Activated CD4-positive, alpha-beta T cell treated with anti-CD3 and anti-CD28 coated beads, Interleukin-2, amount 10 ng/mL, durations not matched to agents 24 days and 14 days (primary cell): ENCODE measurements at regions not wholly inside any gene's neighbourhood (a gene's known extent, or its start where the extent isn't known, plus 50 kb on each side); places are given as distances from the start of the nearest gene placed in this dataset.

Experiments
- DNase-seq: peaks from one replicate; pipeline ENCODE4 v3.0.0; 2022
- H3K27ac Mint-ChIP-seq: one replicate; pipeline ENCODE4 v1.8.0; 2022; ENCODE audit warnings: mild to moderate bottlenecking, mixed read lengths
- H3K27me3 Mint-ChIP-seq: one replicate; pipeline ENCODE4 v1.8.0; 2022; ENCODE audit warnings: mixed read lengths
- H3K36me3 Mint-ChIP-seq: one replicate; pipeline ENCODE4 v1.8.0; 2022; ENCODE audit warnings: low read depth, mild to moderate bottlenecking, mixed read lengths
- H3K4me1 Mint-ChIP-seq: one replicate; pipeline ENCODE4 v1.8.0; 2021; ENCODE audit warnings: mixed read lengths
- H3K4me3 Mint-ChIP-seq: one replicate; pipeline ENCODE4 v1.8.0; 2022; ENCODE audit warnings: mild to moderate bottlenecking, moderate library complexity, mixed read lengths
- H3K9me3 Mint-ChIP-seq: one replicate; pipeline ENCODE4 v1.8.0; 2021; ENCODE audit warnings: mixed read lengths
- intact Hi-C: fragments of 100-400 bp; cut with micrococcal nuclease; formaldehyde crosslinking; loops from one replicate; pipeline ENCODE4 v1.15.1; 2023

DNA sequence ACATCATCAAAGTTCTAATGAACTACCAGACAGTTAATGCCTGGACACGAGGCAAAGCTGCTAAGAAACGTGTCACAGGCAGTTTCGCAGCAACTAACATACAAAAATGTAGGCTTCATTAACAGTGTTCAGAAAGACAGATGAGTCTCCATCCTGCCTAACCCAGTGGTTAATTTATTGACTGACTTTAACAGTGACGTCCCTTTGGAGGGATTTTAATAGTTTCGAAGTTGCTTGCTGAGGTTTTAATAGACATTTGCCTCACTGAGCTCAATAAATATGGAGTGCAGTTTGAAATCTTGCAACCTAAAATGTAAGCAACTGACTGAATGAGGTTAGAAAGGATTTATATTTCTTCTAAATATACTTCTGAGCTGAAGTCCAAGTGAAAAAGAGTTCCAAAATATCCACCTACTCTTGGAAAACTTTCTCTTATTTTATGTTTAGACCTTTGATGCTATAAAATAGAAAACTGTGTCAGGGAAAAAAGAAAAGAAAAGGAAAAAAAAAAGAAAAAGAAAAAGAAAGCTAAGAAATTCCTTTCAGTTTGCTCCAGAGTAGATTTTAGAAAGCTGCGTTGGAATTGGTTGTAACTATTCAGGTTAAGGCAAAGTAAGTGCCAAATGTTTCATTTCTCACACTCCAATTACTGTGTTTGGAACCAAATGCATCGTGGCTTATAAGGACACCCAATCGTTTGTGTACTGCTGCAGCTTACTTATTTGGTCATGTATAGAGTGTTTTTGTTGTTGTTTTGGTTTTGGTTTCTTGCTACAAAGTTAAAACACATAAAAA, 2016.6 kb downstream of the MAT2B start:
- Mint-ChIP-seq H3K36me3 (no peaks in the 10 kb centered on the region), H3K9me3 (no peaks in the 10 kb centered on the region), H3K27me3 (no peaks in the 10 kb centered on the region), H3K27ac (no peak overlapping the region), H3K4me1 (no peaks in the 10 kb centered on the region), H3K4me3 (no peak overlapping the region)
- intact Hi-C loops, result no loop called here
- no peak for DNase-seq

- intact Hi-C loops, result no loop called here
- DNase-seq, result no peak
- H3K4me1 Mint-ChIP-seq, result no peaks in the 10 kb centered on the region
Observed at GRCh38 chr5:165525271-165525670, 2019.9 kb downstream of the MAT2B start.

GRCh38 chr5:165526357-165526756, 2020.9 kb downstream of the MAT2B start:
- intact Hi-C loops, result no loop called here
- Mint-ChIP-seq H3K9me3 (peaks cover 6% of the 10 kb centered on the region), H3K27ac (no peak overlapping the region), H3K27me3 (no peaks in the 10 kb centered on the region), H3K36me3 (no peaks in the 10 kb centered on the region), H3K4me1 (no peaks in the 10 kb centered on the region), H3K4me3 (no peak overlapping the region)
- no peak for DNase-seq

More at GRCh38 chr5:165525271-165525670, 2019.9 kb downstream of the MAT2B start:
- Mint-ChIP-seq H3K36me3 (no peaks in the 10 kb centered on the region), H3K4me3 (no peak overlapping the region), H3K27ac (no peak overlapping the region), H3K27me3 (no peaks in the 10 kb centered on the region), H3K9me3 (peaks cover 6% of the 10 kb centered on the region)

GRCh38 chr5:165527577-165527976, 2022.2 kb downstream of the MAT2B start:
- Mint-ChIP-seq H3K4me1 (no peaks in the 10 kb centered on the region), H3K27me3 (no peaks in the 10 kb centered on the region), H3K9me3 (peaks cover 6% of the 10 kb centered on the region), H3K36me3 (no peaks in the 10 kb centered on the region), H3K27ac (no peak overlapping the region), H3K4me3 (no peak overlapping the region)
- DNase-seq, result no peak
- intact Hi-C loops, result no loop called here

GRCh38 chr5:165538065-165538464, 2032.6 kb downstream of the MAT2B start:
- no peak overlapping the region for H3K4me3 Mint-ChIP-seq

DNA sequence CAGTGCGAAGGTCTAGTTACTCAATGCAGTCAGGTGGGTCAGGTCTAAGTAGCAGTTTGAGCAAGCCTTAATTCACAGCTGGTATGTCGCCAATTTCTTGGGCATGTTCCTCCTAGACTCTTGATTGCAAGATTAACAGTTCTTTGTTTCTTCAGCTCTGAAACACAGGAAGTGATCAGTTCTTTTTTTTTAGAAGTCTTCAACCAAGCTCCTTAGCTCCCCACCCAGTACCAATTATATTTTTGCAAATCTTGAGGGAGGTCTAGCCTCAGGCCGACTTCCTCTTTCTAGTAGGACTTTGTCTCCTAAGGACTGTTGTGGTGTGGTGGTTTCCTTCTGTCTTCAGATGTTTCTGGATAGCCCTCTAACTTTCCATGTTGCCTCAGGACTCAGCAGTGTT, 2054.2 kb downstream of the MAT2B start:
- Mint-ChIP-seq H3K9me3 (no peaks in the 10 kb centered on the region), H3K4me1 (no peaks in the 10 kb centered on the region), H3K36me3 (no peaks in the 10 kb centered on the region), H3K27ac (no peak overlapping the region), H3K27me3 (no peaks in the 10 kb centered on the region), H3K4me3 (no peak overlapping the region)
- DNase-seq, result no peak
- intact Hi-C loops, result no loop called here

More at GRCh38 chr5:165538065-165538464, 2032.6 kb downstream of the MAT2B start:
- H3K36me3 Mint-ChIP-seq, result no peaks in the 10 kb centered on the region
- no peaks in the 10 kb centered on the region for H3K9me3 Mint-ChIP-seq
- H3K4me1 Mint-ChIP-seq, result no peaks in the 10 kb centered on the region
- no peaks in the 10 kb centered on the region for H3K27me3 Mint-ChIP-seq
- no peak overlapping the region for H3K27ac Mint-ChIP-seq
- no peak for DNase-seq
- intact Hi-C loops, result no loop called here

- no peaks in the 10 kb centered on the region for H3K27me3 Mint-ChIP-seq
- no peak overlapping the region for H3K4me3 Mint-ChIP-seq
- no peak overlapping the region for H3K27ac Mint-ChIP-seq
- no peaks in the 10 kb centered on the region for H3K36me3 Mint-ChIP-seq
- H3K4me1 Mint-ChIP-seq, result no peaks in the 10 kb centered on the region
- DNase-seq, result no peak
- no peaks in the 10 kb centered on the region for H3K9me3 Mint-ChIP-seq
- intact Hi-C loops, result no loop called here
Observed at GRCh38 chr5:165560648-165561047, 2055.2 kb downstream of the MAT2B start.

- H3K4me3 Mint-ChIP-seq, result no peak overlapping the region
- H3K27ac Mint-ChIP-seq, result no peak overlapping the region
- H3K27me3 Mint-ChIP-seq, result no peaks in the 10 kb centered on the region
- no peaks in the 10 kb centered on the region for H3K36me3 Mint-ChIP-seq
- H3K9me3 Mint-ChIP-seq, result peaks cover 5% of the 10 kb centered on the region
- intact Hi-C loops, result no loop called here
- H3K4me1 Mint-ChIP-seq, result no peaks in the 10 kb centered on the region
- DNase-seq, result no peak
Observed at GRCh38 chr5:165565911-165566310, 2060.5 kb downstream of the MAT2B start.

- no peak for DNase-seq
- Mint-ChIP-seq H3K36me3 (no peaks in the 10 kb centered on the region), H3K27ac (no peak overlapping the region), H3K27me3 (no peaks in the 10 kb centered on the region), H3K4me3 (no peak overlapping the region), H3K9me3 (peaks cover 9% of the 10 kb centered on the region), H3K4me1 (no peaks in the 10 kb centered on the region)
- intact Hi-C loops, result no loop called here
Observed at GRCh38 chr5:165569551-165569950, 2064.1 kb downstream of the MAT2B start.

DNA sequence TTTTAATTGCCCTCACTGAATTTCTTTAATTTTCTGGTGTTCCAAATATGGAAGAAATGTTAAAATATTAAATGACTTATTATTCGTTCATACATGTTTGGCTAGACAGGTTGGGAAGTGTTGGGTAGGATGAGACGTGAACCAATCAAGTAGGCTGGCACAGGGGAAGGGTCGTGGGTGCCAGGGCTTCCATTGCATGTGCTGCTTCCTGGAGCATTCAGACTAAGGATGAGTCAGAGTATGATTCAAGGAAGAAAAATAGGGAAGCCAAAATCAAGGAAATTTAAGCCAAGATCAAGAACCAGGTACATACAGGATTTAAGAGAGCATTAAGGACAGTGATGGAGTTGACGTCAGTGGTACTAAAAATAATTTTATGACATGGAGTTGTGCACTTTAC, 2068.0 kb downstream of the MAT2B start:
- Mint-ChIP-seq H3K9me3 (peaks cover 9% of the 10 kb centered on the region), H3K36me3 (no peaks in the 10 kb centered on the region), H3K27ac (no peak overlapping the region), H3K4me3 (no peak overlapping the region), H3K27me3 (no peaks in the 10 kb centered on the region), H3K4me1 (no peaks in the 10 kb centered on the region)
- intact Hi-C loops, result no loop called here
- DNase-seq, result no peak

- Mint-ChIP-seq H3K4me1 (no peaks in the 10 kb centered on the region), H3K9me3 (peaks cover 9% of the 10 kb centered on the region), H3K4me3 (no peak overlapping the region), H3K36me3 (no peaks in the 10 kb centered on the region), H3K27ac (no peak overlapping the region), H3K27me3 (no peaks in the 10 kb centered on the region)
- intact Hi-C loops, result no loop called here
- no peak for DNase-seq
Observed at GRCh38 chr5:165574100-165574499, 2068.7 kb downstream of the MAT2B start.

DNA sequence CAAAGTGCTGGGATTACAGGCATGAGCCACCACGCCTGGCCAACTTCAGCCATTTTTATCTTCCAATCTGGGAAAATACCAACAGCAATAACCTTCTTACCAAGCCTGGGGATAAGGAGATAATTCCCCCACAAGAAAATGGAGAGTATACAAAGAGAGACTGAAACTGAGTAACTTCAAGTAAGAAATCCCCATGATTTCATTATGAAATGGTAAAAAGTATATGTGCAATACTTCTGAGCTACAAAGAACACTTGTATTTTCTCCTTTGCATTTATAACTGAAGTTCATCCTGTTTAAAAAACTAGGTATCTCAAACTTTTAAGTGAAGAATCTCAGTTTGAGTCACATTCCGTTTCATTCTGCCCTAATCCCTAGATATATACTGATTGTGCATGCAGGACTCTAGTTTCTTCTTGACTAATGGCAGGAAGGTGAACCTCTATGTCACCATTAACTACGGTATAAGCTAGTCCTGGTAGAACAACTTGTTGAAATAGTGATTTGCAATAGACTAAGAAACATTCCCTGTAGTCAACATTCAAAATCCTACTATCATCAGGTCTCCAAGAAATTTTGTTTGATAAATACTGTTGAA, 2071.4 kb downstream of the MAT2B start:
- no peaks in the 10 kb centered on the region for H3K9me3 Mint-ChIP-seq
- no peaks in the 10 kb centered on the region for H3K36me3 Mint-ChIP-seq
- no peak overlapping the region for H3K4me3 Mint-ChIP-seq
- no peaks in the 10 kb centered on the region for H3K4me1 Mint-ChIP-seq
- no peak overlapping the region for H3K27ac Mint-ChIP-seq
- H3K27me3 Mint-ChIP-seq, result no peaks in the 10 kb centered on the region
- DNase-seq, result no peak
- intact Hi-C loops, result no loop called here

DNA sequence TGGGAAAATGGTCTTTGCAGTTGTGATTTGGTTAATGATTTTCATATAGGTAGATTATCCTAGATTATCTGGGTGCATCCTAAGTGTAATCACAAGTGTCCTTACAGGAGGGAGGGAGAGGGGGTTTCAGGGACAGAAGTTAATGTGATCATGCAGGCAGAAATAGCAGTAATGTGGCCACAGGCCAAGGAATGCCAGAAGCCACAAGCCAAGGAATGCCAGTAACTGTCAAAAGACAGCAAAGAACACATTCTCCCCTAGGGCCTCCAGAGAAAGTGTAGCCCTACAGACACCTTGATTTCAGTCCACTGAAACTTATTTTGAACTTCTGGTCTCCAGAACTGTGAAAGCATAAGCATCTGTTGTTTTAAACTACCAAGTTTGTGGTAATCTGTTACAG, 2074.5 kb downstream of the MAT2B start:
- no peak overlapping the region for H3K4me3 Mint-ChIP-seq
- intact Hi-C loops, result no loop called here
- no peaks in the 10 kb centered on the region for H3K4me1 Mint-ChIP-seq
- no peaks in the 10 kb centered on the region for H3K36me3 Mint-ChIP-seq
- no peak overlapping the region for H3K27ac Mint-ChIP-seq
- no peak for DNase-seq
- no peaks in the 10 kb centered on the region for H3K9me3 Mint-ChIP-seq
- H3K27me3 Mint-ChIP-seq, result no peaks in the 10 kb centered on the region

DNA sequence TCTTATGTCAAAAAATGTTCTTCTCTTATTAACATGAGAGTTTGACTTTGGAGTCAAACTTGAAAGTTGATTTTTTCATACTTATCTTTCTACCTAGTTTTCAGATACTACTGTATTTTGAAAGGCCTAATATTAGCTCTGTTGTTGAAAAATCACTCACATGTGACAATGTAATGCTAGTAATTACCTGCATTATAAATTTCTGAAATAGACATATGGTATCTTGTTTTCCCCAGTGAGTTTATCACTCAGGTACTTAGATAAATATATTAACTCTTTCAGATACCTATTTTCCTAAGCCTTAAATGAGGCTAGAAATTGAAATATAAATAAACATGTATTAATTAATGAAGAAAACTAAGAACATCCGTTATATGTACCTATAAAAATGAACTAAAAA, 2089.3 kb downstream of the MAT2B start:
- no peak for DNase-seq

DNA sequence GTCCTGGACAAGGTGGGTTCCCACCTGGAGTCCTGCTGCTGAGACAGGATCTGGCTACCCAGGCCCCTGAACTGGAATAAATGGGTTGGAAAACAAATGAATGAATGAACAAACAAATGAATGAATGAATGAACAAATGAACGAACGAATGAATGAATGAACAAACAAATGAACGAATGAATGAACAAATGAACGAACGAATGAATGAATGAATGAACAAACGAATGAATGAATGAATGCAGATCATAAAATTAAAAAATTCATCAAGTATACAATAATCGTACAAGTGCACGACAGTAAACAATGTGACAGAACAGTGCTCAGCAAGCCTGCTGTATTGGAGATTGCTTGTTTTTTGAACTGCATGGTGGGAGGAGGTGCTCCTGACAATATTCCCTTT, 2097.1 kb downstream of the MAT2B start:
- no peaks in the 10 kb centered on the region for H3K4me1 Mint-ChIP-seq
- DNase-seq, result no peak
- no peak overlapping the region for H3K27ac Mint-ChIP-seq
- no peak overlapping the region for H3K4me3 Mint-ChIP-seq
- no peaks in the 10 kb centered on the region for H3K36me3 Mint-ChIP-seq
- H3K9me3 Mint-ChIP-seq, result no peaks in the 10 kb centered on the region
- intact Hi-C loops, result no loop called here
- no peaks in the 10 kb centered on the region for H3K27me3 Mint-ChIP-seq

More for the DNA sequence above, 2089.3 kb downstream of the MAT2B start:
- no peaks in the 10 kb centered on the region for H3K4me1 Mint-ChIP-seq
- no peak overlapping the region for H3K4me3 Mint-ChIP-seq
- H3K36me3 Mint-ChIP-seq, result no peaks in the 10 kb centered on the region
- no peak overlapping the region for H3K27ac Mint-ChIP-seq
- intact Hi-C loops, result no loop called here
- H3K27me3 Mint-ChIP-seq, result no peaks in the 10 kb centered on the region
- H3K9me3 Mint-ChIP-seq, result no peaks in the 10 kb centered on the region
